ENCODE measurements at regions not wholly inside any gene's neighbourhood (a gene's known extent, or its start where the extent isn't known, plus 50 kb on each side); places are given as distances from the start of the nearest gene placed in this dataset.

GRCh38 chr5:127184851-127185250 is 105.7 kb upstream of the MEGF10 start:
- no peak overlapping the region for H3K27ac Mint-ChIP-seq
- H3K36me3 Mint-ChIP-seq (ENCODE audit: low read depth) = no peaks in the 10 kb centered on the region
- H3K4me3 ChIP-seq (ENCODE audit: low read length) = no peak overlapping the region
- no peak for TF ChIP-seq CTCF (conservative IDR thresholded peaks at IDR 0.05)
- peaks cover 5% of the 10 kb centered on the region for H3K9me3 Mint-ChIP-seq
- no peaks in the 10 kb centered on the region for H3K36me3 ChIP-seq (ENCODE audit: control insufficient read depth, insufficient read depth, low read length)
- H3K4me1 Mint-ChIP-seq = no peaks in the 10 kb centered on the region
- H3K4me1 ChIP-seq (ENCODE audit: control insufficient read depth, insufficient read depth, low read length) = no peaks in the 10 kb centered on the region
- no peaks in the 10 kb centered on the region for H3K9me3 ChIP-seq (ENCODE audit: control insufficient read depth, low read length)
- no peaks in the 10 kb centered on the region for H3K27me3 ChIP-seq (ENCODE audit: control insufficient read depth, insufficient read depth, low read length, poor library complexity, severe bottlenecking)
- no peak overlapping the region for H3K9ac ChIP-seq (ENCODE audit: extremely low read depth, low read length, poor library complexity, severe bottlenecking)
- 89 to 92% methylated on average over 4 of the region's 4 CpGs for WGBS, 2 experiments (ENCODE audit: insufficient coverage in 1 of 2, insufficient read length in 1 of 2)
- H3K4me3 Mint-ChIP-seq = no peak overlapping the region
- no peak for DNase-seq
- peaks cover 2% of the 10 kb centered on the region for H3K27me3 Mint-ChIP-seq (ENCODE audit: insufficient read depth)
- no peak overlapping the region for H3K27ac ChIP-seq (ENCODE audit: low read depth, low read length)

- TF ChIP-seq CTCF (conservative IDR thresholded peaks at IDR 0.05) = no peak
- no peaks in the 10 kb centered on the region for H3K9me3 ChIP-seq (ENCODE audit: control insufficient read depth, low read length)
- no peak overlapping the region for H3K27ac Mint-ChIP-seq
- no peak for DNase-seq
- no peak overlapping the region for H3K27ac ChIP-seq (ENCODE audit: low read depth, low read length)
- no peak overlapping the region for H3K4me3 Mint-ChIP-seq
- H3K4me1 Mint-ChIP-seq = no peaks in the 10 kb centered on the region
- H3K4me1 ChIP-seq (ENCODE audit: control insufficient read depth, insufficient read depth, low read length) = peaks cover 4% of the 10 kb centered on the region
- H3K9me3 Mint-ChIP-seq = peaks cover 5% of the 10 kb centered on the region
- H3K4me3 ChIP-seq (ENCODE audit: low read length) = no peak overlapping the region
- H3K36me3 Mint-ChIP-seq (ENCODE audit: low read depth) = no peaks in the 10 kb centered on the region
- no peak overlapping the region for H3K9ac ChIP-seq (ENCODE audit: extremely low read depth, low read length, poor library complexity, severe bottlenecking)
- 88 to 89% methylated on average over 4 to 6 of the region's 6 CpGs for WGBS, 2 experiments (ENCODE audit: insufficient coverage in 1 of 2, insufficient read length in 1 of 2)
- no peaks in the 10 kb centered on the region for H3K27me3 ChIP-seq (ENCODE audit: control insufficient read depth, insufficient read depth, low read length, poor library complexity, severe bottlenecking)
- no peaks in the 10 kb centered on the region for H3K27me3 Mint-ChIP-seq (ENCODE audit: insufficient read depth)
- no peaks in the 10 kb centered on the region for H3K36me3 ChIP-seq (ENCODE audit: control insufficient read depth, insufficient read depth, low read length)
These were observed 103.9 kb upstream of the MEGF10 start for GRCh38 chr5:127186657-127187056.

- no peak overlapping the region for H3K27ac ChIP-seq (ENCODE audit: low read depth, low read length)
- 94% methylated on average over 5 of the region's 5 CpGs for WGBS, 2 experiments (ENCODE audit: insufficient coverage in 1 of 2, insufficient read length in 1 of 2)
- Mint-ChIP-seq H3K27me3 (ENCODE audit: insufficient read depth) (no peaks in the 10 kb centered on the region), H3K27ac (no peak overlapping the region), H3K4me1 (peaks cover 3% of the 10 kb centered on the region), H3K9me3 (peaks cover under 1% of the 10 kb centered on the region), H3K36me3 (ENCODE audit: low read depth) (no peaks in the 10 kb centered on the region), H3K4me3 (no peak overlapping the region)
- H3K4me3 ChIP-seq (ENCODE audit: low read length) = no peak overlapping the region
- no peak for DNase-seq
- no peak for TF ChIP-seq CTCF (conservative IDR thresholded peaks at IDR 0.05)
- H3K36me3 ChIP-seq (ENCODE audit: control insufficient read depth, insufficient read depth, low read length) = no peaks in the 10 kb centered on the region
- H3K4me1 ChIP-seq (ENCODE audit: control insufficient read depth, insufficient read depth, low read length) = peaks cover 11% of the 10 kb centered on the region
- H3K27me3 ChIP-seq (ENCODE audit: control insufficient read depth, insufficient read depth, low read length, poor library complexity, severe bottlenecking) = no peaks in the 10 kb centered on the region
- H3K9me3 ChIP-seq (ENCODE audit: control insufficient read depth, low read length) = no peaks in the 10 kb centered on the region
- no peak overlapping the region for H3K9ac ChIP-seq (ENCODE audit: extremely low read depth, low read length, poor library complexity, severe bottlenecking)
These were observed 102.9 kb upstream of the MEGF10 start for GRCh38 chr5:127187706-127188105.

All from endodermal cell (in vitro differentiated cells).